Hematopoietic multipotent progenitor cell (in vitro differentiated cells): ENCODE measurements at regions not wholly inside any gene's neighbourhood (a gene's known extent, or its start where the extent isn't known, plus 50 kb on each side); places are given as distances from the start of the nearest gene placed in this dataset. TPM values are rescaled to one million over a fixed set of nuclear protein-coding genes. Genes with fewer than 3 reads are reported as not detected.
A peak's percentile ranks its signal among the peaks of the same experiment; 100 is the strongest.
"Not testable (repeated sequence)": the region's sequence is repeated elsewhere in the genome, so short reads cannot be mapped to it uniquely, and the experiment has no call there.

Experiments used
- DNase-seq, 3 donors: peaks; one replicate each; pipeline ENCODE4 v3.0.0-alpha.2; 2011 to 2015; ENCODE audit warnings: low read depth in 2 of 3, low spot score in 2 of 3
- small RNA-seq: library from RNA; depleted of rRNA; stranded (forward); fragments of <200 nt; gene quantifications from one replicate; pipeline ENCODE3, GENCODE V24; 2012

DNA sequence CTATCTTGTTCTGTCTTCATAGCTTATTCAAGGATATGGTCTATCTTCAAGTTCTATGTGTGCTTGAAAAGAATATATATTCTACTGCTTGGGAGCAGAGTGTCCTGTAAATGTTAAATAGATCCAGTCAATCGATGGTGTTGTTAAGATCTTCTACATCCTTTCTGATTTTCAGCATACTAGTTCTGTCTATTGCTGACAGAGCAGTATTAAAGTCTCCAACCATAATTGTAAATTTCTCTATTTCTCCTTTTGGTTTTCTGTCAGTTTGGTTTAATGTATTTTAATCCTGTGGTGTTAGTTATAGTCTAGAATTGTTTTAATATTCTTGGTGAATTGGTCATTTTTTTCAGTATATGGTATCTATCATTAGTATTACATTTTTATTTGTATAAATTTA, 124.0 kb upstream of the COX7C start:
- no peak for DNase-seq

DNA sequence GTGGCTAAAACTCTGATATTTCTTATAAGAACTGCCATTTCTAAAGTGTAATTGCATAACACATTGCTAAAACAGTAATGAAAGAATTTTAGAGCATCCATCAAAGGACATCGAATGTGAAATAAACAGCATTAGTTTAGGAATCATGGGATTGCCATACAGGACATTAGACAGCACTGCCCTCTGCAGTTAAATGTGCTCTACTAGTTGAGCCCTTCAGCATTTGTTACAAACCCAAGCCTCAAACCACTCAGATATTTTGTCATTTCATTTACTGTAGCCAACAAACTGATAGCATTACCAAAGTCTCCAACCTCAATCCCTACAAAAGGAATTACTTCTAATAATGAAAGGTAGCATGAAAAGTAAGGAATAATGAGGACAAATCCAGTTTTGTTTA, 116.8 kb upstream of the COX7C start:
- no peak for DNase-seq

GRCh38 chr5:86507574-86507973, 110.2 kb upstream of the COX7C start:
- no peak for DNase-seq

DNA sequence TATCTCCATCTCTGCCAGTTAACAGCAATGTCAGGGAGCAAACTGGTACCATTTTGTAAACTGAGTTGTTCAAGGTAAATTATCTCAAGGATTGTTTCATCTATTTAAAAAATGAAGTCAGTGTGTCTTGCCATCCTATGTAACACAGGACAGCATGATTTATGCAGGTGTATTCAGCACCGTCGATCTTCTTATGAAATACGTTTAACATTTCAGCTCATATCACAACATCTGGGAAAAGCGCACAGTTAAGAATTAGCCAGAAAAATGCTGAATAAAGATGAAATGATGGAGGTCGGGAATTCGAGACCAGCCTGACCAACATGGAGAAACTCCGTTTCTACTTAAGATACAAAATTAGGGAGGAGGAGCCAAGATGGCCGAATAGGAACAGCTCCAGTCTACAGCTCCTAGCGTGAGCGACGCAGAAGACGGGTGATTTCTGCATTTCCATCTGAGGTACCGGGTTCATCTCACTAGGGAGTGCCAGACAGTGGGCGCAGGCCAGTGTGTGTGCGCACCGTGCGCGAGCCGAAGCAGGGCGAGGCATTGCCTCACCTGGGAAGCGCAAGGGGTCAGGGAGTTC, 107.3 kb upstream of the COX7C start:
- not testable (repeated sequence) for DNase-seq

- DNase-seq, result no peak
Observed at GRCh38 chr5:86523718-86524117, 94.0 kb upstream of the COX7C start.

DNA sequence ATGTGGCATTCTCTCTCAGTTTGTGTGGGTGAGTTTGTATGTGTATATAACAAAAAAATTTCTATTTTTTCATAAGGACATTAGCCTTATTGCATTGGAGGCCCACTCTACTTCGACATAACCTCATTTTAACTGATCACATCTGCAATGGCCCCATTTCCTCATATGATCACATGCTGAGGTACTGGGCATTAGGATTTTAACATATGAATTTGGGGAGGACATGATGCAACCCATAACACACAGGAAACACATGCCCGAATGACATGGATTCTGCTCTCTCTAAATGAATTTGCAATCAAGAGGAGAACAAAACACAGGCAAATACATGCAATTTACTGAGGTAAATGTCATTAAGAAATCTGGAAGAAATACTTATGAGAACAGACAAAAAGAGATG, 92.1 kb upstream of the COX7C start:
- no peak for DNase-seq

DNA sequence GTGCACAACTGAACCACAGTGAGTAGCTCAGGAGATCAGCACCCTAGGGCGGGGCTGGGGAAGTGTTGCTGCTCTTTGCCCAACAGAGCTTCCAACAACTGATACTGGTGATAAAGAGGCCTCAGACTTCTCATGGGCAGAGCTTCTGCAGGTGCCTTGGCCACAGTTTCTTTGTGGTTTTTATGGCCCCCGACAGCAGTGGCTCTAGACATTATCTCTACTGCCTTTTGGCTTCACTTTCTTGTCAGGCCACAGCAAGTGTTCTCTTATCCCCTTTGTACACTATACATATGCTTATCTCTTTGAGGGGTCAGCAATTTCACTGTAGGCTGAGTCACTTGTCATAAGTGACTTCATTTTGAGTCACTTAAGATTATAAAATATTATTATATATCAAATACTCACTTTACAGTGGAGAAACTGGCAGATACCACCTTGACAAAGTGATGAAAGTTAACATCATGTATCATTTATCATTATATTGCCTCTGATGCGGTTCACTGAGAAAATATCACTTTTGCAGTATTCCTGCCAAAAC, 90.9 kb upstream of the COX7C start:
- peak in 2 of 3 donors; percentile 48 to 62 for DNase-seq

DNA sequence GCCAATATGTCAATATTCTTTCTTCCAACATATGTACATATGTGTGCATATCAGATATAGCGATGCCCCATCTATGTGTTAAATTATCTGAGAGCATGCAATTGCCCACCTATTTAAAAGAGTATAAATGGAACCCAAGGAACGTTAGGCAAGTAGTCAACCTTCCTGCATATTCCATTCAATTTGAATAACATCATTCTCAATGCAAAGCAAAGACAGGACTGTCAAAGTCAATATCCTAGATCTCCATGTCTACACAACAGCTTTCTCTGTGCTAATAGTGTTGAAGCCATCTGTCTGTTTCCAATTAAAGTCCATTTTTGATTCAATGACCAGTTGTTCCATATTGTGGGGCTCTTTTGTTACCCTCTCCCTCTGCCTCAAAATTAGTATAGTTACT, 85.3 kb upstream of the COX7C start:
- DNase-seq, result no peak

- no peak for DNase-seq
Observed at GRCh38 chr5:86536396-86536795, 81.3 kb upstream of the COX7C start.

DNA sequence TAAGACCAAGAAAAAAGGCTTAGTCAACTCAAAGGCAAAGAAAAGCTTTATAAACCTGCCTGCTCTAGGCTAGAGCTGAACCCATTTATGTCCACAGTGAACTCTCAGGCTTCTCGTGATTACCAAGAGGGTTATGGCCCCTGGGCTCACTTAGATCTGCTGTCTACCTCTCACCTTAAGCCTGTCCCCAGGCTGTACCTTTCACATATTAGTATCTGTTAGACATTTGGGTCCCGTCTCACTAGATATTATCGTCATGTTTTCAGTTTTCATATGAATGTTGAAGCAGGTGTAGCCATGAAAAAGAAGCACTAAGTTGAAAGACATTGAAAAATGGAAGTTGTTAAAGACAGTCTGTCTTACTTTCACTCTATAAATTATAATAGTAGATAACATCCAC, 75.2 kb upstream of the COX7C start:
- DNase-seq, result no peak

GRCh38 chr5:86546044-86546443, 71.7 kb upstream of the COX7C start:
- DNase-seq, result no peak

DNA sequence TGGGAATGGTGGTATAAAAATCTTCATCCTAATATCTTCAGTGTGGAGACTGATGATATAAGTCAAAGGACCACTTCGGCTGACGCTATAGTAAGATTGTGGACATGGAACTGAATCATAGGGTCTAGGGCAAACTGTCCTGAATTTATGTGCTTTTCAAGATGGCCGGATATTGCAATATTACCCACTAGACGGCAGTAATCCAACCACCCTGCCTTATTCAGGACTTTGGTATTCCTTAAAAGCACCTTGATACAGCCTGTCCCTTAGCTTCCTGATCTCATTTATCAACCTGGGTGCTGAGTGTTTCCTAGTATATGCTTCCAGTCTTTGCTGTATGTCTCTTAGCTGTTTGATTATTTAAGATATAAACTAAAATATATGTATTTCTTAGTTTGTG, 71.2 kb upstream of the COX7C start:
- no peak for DNase-seq

- no peak for DNase-seq
Observed at GRCh38 chr5:86554638-86555037, 63.1 kb upstream of the COX7C start.

DNA sequence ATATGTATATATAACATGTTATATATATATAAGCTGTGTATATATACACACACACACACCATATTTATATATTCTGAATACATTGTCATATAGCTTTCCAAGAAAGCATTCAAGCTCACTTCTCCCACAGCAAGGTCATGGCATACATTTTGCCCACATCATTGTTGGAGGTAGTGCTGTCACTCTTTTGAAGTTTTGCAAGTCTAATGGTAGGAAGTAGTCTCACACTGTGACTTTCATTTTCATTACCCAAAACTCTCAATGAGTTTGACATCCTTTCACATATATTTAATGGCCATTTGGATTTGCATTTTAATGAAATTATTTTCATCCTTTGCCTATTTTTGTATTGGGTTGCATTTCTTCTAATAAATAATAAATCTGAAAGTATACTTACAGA, 59.8 kb upstream of the COX7C start:
- DNase-seq, result no peak

- no peak for DNase-seq
Observed at GRCh38 chr5:86565197-86565789, 52.4 kb upstream of the COX7C start.

DNA sequence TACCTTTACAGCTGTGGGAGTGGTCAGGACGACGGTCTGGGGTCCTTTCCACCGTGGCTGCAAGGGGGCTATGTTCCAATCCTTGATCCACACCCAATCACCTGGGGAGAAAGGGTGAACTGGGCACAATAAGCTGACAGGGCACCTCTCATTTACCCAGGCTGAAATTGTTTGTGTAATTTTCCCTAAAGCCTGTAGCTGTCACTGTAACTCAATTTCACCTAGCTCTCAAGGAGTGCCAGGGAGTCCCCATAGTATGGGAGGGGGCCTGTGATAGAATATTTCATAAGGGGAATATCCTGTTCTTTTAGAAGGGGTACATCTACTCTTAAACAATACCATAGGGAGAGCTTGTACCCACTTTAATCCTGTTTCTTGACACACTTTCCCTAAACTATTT, 51.7 kb upstream of the COX7C start:
- not testable (repeated sequence) for DNase-seq

Small RNAs in the stretch of these regions (small RNA-seq; reads per million reads assigned to genes)
- gene RBBP4P6, result not detected
